Endothelial cell (in vitro differentiated cells): ENCODE measurements at regions not wholly inside any gene's neighbourhood (a gene's known extent, or its start where the extent isn't known, plus 50 kb on each side); places are given as distances from the start of the nearest gene placed in this dataset.

Experiments used
- DNase-seq: peaks from one replicate; pipeline ENCODE4 v3.0.0; 2021; ENCODE audit warnings: low spot score
- H3K27ac Mint-ChIP-seq: one replicate; pipeline ENCODE4 v1.8.0; 2021; ENCODE audit warnings: mixed read lengths, inconsistent platforms; ENCODE audit not compliant: unreplicated experiment
- H3K27me3 Mint-ChIP-seq: one replicate; pipeline ENCODE4 v1.8.0; 2021; ENCODE audit warnings: mild to moderate bottlenecking, moderate library complexity, mixed read lengths, inconsistent platforms; ENCODE audit not compliant: unreplicated experiment
- H3K36me3 Mint-ChIP-seq: one replicate; pipeline ENCODE4 v1.8.0; 2021; ENCODE audit warnings: mild to moderate bottlenecking, low read depth, mixed read lengths, inconsistent platforms; ENCODE audit not compliant: unreplicated experiment
- H3K4me1 Mint-ChIP-seq: one replicate; pipeline ENCODE4 v1.8.0; 2021; ENCODE audit warnings: mild to moderate bottlenecking, mixed read lengths, inconsistent platforms; ENCODE audit not compliant: unreplicated experiment
- H3K4me3 Mint-ChIP-seq: one replicate; pipeline ENCODE4 v1.8.0; 2021; ENCODE audit warnings: mild to moderate bottlenecking, mixed read lengths, inconsistent platforms; ENCODE audit not compliant: unreplicated experiment
- H3K9me3 Mint-ChIP-seq: one replicate; pipeline ENCODE4 v1.8.0; 2021; ENCODE audit warnings: mixed read lengths, inconsistent platforms; ENCODE audit not compliant: unreplicated experiment
- TF ChIP-seq, protein P1 (sequence below): fragments of 200-600 bp; sonication (generic); IDR thresholded peaks from one replicate; pipeline ENCODE4 v1.5.0; 2021; ENCODE audit warnings: antibody characterized with exemption; ENCODE audit not compliant: unreplicated experiment

DNA sequence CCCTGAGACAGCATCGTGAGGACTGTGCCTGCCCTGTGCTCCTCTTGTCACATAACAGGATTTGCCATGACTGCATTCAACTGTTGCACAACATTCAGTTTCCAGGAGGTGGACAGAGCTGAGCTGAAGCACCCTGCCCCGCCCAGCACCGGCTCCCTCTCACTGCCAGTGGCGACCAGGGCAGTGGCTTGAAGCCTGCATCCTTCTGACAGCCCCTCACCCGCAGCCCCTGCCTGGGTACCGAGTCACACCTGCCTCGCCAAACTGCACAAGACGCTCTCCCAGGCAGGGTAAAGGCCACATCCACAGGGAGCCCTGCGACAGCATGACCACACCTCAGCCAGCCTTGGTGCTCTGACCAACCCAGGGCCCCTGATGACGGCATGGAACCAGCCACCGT, 59.9 kb upstream of the ZNF354A start:
- TF ChIP-seq, protein P1, sequence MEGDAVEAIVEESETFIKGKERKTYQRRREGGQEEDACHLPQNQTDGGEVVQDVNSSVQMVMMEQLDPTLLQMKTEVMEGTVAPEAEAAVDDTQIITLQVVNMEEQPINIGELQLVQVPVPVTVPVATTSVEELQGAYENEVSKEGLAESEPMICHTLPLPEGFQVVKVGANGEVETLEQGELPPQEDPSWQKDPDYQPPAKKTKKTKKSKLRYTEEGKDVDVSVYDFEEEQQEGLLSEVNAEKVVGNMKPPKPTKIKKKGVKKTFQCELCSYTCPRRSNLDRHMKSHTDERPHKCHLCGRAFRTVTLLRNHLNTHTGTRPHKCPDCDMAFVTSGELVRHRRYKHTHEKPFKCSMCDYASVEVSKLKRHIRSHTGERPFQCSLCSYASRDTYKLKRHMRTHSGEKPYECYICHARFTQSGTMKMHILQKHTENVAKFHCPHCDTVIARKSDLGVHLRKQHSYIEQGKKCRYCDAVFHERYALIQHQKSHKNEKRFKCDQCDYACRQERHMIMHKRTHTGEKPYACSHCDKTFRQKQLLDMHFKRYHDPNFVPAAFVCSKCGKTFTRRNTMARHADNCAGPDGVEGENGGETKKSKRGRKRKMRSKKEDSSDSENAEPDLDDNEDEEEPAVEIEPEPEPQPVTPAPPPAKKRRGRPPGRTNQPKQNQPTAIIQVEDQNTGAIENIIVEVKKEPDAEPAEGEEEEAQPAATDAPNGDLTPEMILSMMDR: no peak
- H3K9me3 Mint-ChIP-seq: peaks cover 40% of the 10 kb centered on the region

DNA sequence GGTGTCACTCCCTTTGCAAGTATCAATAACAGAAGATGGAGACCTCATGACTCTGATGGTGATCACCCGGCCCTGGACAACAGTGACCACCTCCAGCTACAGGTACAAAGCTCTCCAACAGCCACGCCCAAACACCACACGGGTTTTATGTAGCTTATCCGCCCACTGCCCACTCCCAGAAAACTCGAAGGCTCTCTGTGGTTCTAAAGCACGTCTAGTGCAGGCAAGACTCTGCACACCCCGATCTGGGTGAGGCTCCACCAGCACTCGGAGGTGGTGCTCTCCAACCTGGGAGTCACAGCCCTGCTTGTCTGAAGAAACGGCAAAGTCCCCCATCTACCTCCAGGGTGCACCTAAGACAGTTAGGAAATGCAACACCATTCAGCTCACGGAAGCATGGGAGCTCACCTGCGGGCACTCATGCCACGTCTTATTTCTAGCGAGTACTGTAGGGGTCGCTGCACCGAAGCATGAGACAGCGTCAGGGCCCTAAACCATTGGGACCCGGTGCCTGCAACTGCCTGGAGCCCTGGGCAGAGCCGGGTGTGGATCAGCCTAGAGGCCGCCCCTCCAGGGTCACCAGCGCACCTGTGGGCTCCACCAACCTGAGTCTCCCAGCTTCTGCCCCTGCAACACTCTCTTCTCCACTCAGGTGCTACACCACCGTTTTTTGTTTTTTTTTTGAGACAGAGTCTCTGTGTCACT, 58.1 kb upstream of the ZNF354A start:
- peaks cover 35% of the 10 kb centered on the region for H3K9me3 Mint-ChIP-seq
- DNase-seq: no peak
- peak overlapping the region; percentile 65 for H3K4me3 Mint-ChIP-seq
- H3K4me1 Mint-ChIP-seq: no peaks in the 10 kb centered on the region
- H3K27ac Mint-ChIP-seq: no peak overlapping the region
- TF ChIP-seq, protein P1: no peak
- peaks cover 10% of the 10 kb centered on the region for H3K36me3 Mint-ChIP-seq
- peaks cover 9% of the 10 kb centered on the region for H3K27me3 Mint-ChIP-seq

More for the DNA sequence above, 59.9 kb upstream of the ZNF354A start:
- peaks cover 10% of the 10 kb centered on the region for H3K36me3 Mint-ChIP-seq
- H3K27ac Mint-ChIP-seq: no peak overlapping the region
- peaks cover 9% of the 10 kb centered on the region for H3K27me3 Mint-ChIP-seq
- no peaks in the 10 kb centered on the region for H3K4me1 Mint-ChIP-seq
- no peak overlapping the region for H3K4me3 Mint-ChIP-seq
- no peak for DNase-seq

DNA sequence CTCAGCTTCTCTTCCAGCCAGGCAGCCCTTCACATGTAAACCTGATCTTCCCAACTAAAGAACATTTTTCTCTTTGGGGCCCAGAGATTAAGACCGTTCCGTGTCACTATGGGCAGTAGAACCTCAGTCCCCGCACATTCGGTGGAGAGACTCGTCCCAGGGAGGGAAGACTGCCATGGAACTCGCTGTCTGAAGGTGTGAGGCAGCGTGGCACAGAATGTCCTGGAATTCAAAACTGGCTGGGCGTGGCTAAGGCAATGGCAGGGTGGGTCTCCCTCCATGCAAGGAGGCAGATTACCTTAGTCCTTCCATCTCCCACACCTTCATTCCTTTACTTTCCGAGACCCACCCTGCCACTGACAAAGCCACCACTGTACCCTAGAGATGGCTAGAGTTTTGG, 57.4 kb upstream of the ZNF354A start:
- peaks cover 10% of the 10 kb centered on the region for H3K27me3 Mint-ChIP-seq
- no peak overlapping the region for H3K27ac Mint-ChIP-seq
- DNase-seq: no peak

DNA sequence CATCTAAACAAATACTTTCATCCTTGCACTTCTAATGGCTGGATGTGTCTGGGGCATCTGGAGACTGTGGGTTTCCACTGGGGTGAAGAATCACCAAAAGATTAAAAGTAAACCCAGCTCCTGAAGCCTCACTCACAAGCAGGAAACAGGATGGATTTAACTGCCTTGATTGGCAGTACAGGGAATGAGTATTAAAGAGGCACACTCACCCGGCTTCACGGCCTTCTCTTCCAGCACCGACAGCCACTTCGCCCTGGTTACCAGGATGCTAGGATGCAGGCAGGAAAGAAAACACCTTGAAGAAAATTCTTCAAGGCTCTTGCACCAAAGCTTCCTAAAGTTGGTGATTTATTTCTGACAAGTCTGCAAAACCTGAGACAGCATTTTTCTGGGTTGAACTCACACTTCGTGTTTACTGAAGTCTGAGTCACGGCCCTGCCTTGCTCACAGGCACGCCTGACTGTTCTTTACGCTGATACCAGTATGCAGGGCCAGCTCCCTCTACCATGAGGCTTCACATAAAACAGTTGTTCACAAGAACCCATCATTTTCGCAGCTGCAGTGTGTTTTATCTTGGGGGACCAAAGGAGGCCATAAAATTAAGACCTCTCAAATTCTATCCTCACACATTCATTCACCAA, 56.5 kb upstream of the ZNF354A start:
- TF ChIP-seq, protein P1: no peak
- H3K36me3 Mint-ChIP-seq: peaks cover 6% of the 10 kb centered on the region
- H3K9me3 Mint-ChIP-seq: peaks cover 25% of the 10 kb centered on the region
- no peaks in the 10 kb centered on the region for H3K4me1 Mint-ChIP-seq
- no peak overlapping the region for H3K27ac Mint-ChIP-seq
- H3K4me3 Mint-ChIP-seq: no peak overlapping the region
- peaks cover 11% of the 10 kb centered on the region for H3K27me3 Mint-ChIP-seq
- no peak for DNase-seq

More for the DNA sequence above, 57.4 kb upstream of the ZNF354A start:
- Mint-ChIP-seq H3K36me3 (peaks cover 10% of the 10 kb centered on the region), H3K4me3 (no peak overlapping the region), H3K4me1 (no peaks in the 10 kb centered on the region), H3K9me3 (peaks cover 31% of the 10 kb centered on the region)
- TF ChIP-seq, protein P1: no peak

GRCh38 chr5:178786417-178786816, 56.0 kb upstream of the ZNF354A start:
- Mint-ChIP-seq H3K27ac (no peak overlapping the region), H3K4me1 (no peaks in the 10 kb centered on the region), H3K4me3 (no peak overlapping the region), H3K36me3 (peaks cover 8% of the 10 kb centered on the region), H3K27me3 (peaks cover 15% of the 10 kb centered on the region), H3K9me3 (peaks cover 25% of the 10 kb centered on the region)
- TF ChIP-seq, protein P1: no peak
- no peak for DNase-seq
